ENCODE measurements at regions not wholly inside any gene's neighbourhood (a gene's known extent, or its start where the extent isn't known, plus 50 kb on each side); places are given as distances from the start of the nearest gene placed in this dataset.

DNA sequence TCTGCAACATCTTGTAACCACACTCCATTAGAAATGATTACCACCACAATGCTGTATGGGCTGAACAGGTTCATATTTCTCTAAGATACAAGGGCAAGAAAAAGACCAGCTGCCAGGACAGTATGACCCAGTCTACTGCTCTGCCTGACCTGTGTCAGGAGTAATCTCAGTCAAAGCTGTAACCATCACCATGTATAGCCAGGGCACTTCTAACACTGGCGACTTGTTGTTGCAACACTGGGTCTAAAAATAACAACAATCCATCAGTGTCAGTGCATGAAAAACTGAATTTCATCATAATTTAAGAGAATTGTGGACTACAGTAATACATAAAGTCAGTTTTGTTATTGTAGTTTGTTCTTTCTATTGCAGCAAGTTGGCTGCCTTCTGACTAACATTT lies 738.6 kb upstream of the ADGRB3 start:
- ATAC-seq, result no peak
- Mint-ChIP-seq H3K9me3 (ENCODE audit: insufficient read depth) (peaks cover 10% of the 10 kb centered on the region), H3K27me3 (ENCODE audit: low read depth) (no peaks in the 10 kb centered on the region), H3K4me1 (ENCODE audit: low read depth) (no peaks in the 10 kb centered on the region), H3K27ac (no peak overlapping the region), H3K4me3 (no peak overlapping the region), H3K36me3 (ENCODE audit: low read depth) (no peaks in the 10 kb centered on the region)
- POLR2A ChIA-PET, result no interaction called here
- no peak for DNase-seq
- CTCF ChIA-PET, result no interaction called here

GRCh38 chr6:67889682-67889995 lies 745.4 kb upstream of the ADGRB3 start:
- H3K36me3 Mint-ChIP-seq (ENCODE audit: low read depth), result no peaks in the 10 kb centered on the region
- POLR2A ChIA-PET, result no interaction called here
- H3K9me3 Mint-ChIP-seq (ENCODE audit: insufficient read depth), result peaks cover 12% of the 10 kb centered on the region

DNA sequence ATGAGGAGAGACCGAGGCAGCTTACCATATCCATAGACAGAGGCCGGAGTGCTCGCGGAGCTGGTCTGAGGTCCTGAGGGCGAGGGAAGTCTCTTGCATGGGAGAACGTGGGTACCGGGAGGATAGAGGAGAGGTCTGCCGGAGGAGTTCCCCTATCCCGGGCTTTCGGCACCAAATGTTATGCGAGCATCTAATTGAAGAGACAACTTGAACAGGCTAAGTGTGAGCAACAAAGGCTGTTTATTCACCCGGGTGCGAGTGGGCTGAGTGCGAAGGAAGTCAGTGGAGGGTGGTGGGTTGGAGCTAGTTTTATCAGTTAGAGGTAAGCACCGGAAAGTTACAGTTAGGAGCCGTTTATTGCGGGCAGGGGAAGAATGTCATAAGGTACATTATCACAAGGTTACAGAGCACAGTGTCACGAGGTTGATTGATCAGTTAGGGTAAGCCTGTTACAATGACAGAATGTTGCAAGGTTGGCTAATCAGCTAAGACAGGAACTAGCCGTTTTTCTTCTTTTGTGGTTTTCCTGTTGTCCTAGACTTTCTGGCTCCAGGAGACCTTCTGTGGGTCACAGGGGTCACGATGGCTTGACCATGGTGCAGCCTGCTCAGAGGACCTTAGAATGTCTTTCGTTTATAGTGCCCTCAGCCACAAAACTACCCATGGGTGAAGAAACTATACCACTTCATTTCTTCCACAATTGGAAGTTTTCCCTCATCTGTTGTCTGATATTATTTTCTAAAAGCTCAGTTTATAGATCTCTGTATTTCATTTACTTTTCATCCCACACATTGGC lies 746.0 kb upstream of the ADGRB3 start:
- no peaks in the 10 kb centered on the region for H3K4me1 Mint-ChIP-seq (ENCODE audit: low read depth)
- no peak overlapping the region for H3K4me3 Mint-ChIP-seq
- CTCF ChIA-PET, result no interaction called here
- H3K27ac Mint-ChIP-seq, result no peak overlapping the region
- ATAC-seq (no peak), DNase-seq (no peak)
- POLR2A ChIA-PET, result no interaction called here
- no peaks in the 10 kb centered on the region for H3K27me3 Mint-ChIP-seq (ENCODE audit: low read depth)
- H3K36me3 Mint-ChIP-seq (ENCODE audit: low read depth), result no peaks in the 10 kb centered on the region
- H3K9me3 Mint-ChIP-seq (ENCODE audit: insufficient read depth), result peaks cover 12% of the 10 kb centered on the region

More at GRCh38 chr6:67889682-67889995, 745.4 kb upstream of the ADGRB3 start:
- no peaks in the 10 kb centered on the region for H3K27me3 Mint-ChIP-seq (ENCODE audit: low read depth)
- no peak overlapping the region for H3K4me3 Mint-ChIP-seq
- DNase-seq, result no peak
- H3K27ac Mint-ChIP-seq, result no peak overlapping the region
- CTCF ChIA-PET, result no interaction called here
- no peaks in the 10 kb centered on the region for H3K4me1 Mint-ChIP-seq (ENCODE audit: low read depth)
- ATAC-seq, result no peak

- ChIA-PET CTCF (no interaction called here), POLR2A (no interaction called here)
- no peak for ATAC-seq
- H3K4me3 Mint-ChIP-seq, result no peak overlapping the region
- no peak for DNase-seq
- peaks cover 12% of the 10 kb centered on the region for H3K9me3 Mint-ChIP-seq (ENCODE audit: insufficient read depth)
- H3K27ac Mint-ChIP-seq, result no peak overlapping the region
- no peaks in the 10 kb centered on the region for H3K27me3 Mint-ChIP-seq (ENCODE audit: low read depth)
- H3K36me3 Mint-ChIP-seq (ENCODE audit: low read depth), result no peaks in the 10 kb centered on the region
- H3K4me1 Mint-ChIP-seq (ENCODE audit: low read depth), result no peaks in the 10 kb centered on the region
Measured at GRCh38 chr6:67888546-67888885, 746.6 kb upstream of the ADGRB3 start.

DNA sequence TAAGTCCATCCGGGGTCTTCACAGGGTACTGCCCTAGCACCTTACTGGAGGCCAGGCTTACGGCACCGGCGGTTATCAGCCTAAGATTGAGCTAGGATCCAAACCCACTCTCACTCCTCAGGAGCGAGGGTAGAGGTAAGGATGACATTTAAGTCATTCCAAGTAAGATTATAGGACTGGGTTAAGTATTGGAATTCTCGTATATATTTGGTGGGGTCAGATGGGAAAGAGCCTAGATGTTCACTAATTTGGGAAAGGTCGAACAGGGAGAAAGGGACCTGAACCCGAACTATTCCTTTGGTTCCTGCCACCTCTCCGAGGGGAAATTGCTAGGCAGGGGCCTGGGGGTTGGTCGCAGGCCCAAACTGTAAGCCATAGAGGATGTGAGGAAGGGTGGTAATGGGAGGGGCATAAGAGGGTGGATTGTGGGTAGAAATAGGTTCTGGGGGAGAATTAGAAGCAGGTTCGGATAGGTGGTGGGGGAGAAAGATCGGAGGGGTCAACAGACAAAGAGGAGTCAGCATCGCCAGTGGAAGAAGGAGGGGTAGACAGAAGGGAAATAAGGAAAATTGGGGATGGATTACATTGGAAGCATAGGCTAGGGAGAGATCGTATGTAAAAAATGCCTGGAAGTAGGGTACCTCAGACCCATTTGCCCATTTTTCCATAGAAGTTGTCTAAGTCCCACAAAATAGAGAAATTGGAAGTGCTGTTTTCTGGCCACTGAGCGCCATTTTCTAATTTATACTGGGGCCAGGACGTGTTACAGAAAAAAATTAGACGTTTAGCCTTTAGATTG lies 747.1 kb upstream of the ADGRB3 start:
- Mint-ChIP-seq H3K9me3 (ENCODE audit: insufficient read depth) (peaks cover 12% of the 10 kb centered on the region), H3K4me1 (ENCODE audit: low read depth) (no peaks in the 10 kb centered on the region), H3K27ac (no peak overlapping the region), H3K27me3 (ENCODE audit: low read depth) (no peaks in the 10 kb centered on the region), H3K4me3 (no peak overlapping the region), H3K36me3 (ENCODE audit: low read depth) (no peaks in the 10 kb centered on the region)
- POLR2A ChIA-PET, result no interaction called here
- ATAC-seq (no peak), DNase-seq (no peak)
- CTCF ChIA-PET, result no interaction called here

DNA sequence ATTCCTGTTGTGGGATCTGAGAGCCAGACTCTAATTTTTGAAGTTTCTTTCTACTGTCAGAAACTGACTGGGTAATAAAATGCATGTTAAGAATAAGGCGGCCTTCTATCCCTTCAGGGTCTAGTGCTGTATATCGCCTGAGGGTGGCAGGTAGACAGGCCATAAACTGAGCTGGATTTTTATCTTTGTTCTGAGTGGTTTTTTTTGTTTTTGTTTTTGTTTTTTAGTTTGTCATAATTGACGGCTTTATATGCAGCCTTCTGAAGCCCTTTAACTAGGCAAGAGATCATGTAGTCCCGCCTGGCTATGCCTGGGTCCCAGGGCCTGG lies 747.7 kb upstream of the ADGRB3 start:
- Mint-ChIP-seq H3K36me3 (ENCODE audit: low read depth) (no peaks in the 10 kb centered on the region), H3K4me3 (no peak overlapping the region), H3K4me1 (ENCODE audit: low read depth) (no peaks in the 10 kb centered on the region), H3K27me3 (ENCODE audit: low read depth) (no peaks in the 10 kb centered on the region), H3K27ac (no peak overlapping the region), H3K9me3 (ENCODE audit: insufficient read depth) (peaks cover 12% of the 10 kb centered on the region)
- ChIA-PET POLR2A (no interaction called here), CTCF (no interaction called here)
- ATAC-seq, result no peak
- no peak for DNase-seq

DNA sequence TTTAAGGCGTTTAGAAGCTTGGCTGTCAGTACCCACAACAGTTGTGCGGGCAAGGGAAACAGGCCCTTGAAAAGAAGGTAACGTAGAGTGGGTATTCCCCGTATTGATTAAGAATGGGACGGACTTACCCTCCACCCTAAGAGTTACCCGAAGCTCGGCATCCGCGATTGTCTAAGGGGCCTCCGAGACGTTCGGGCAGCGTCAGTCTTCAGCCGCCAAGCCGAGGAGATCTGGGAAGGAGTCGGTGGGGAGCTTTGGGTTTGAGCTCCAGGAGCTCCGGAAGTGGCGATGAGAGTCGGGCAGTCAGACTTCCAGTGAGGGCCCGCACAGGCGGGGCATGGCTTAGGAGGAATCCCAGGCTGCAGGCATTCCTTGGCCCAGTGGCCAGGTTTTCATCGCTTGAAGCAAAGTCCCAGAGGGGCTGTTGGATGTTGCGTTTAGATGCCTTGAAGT lies 748.2 kb upstream of the ADGRB3 start:
- DNase-seq (no peak), ATAC-seq (no peak)
- Mint-ChIP-seq H3K4me3 (no peak overlapping the region), H3K4me1 (ENCODE audit: low read depth) (no peaks in the 10 kb centered on the region), H3K36me3 (ENCODE audit: low read depth) (no peaks in the 10 kb centered on the region), H3K27me3 (ENCODE audit: low read depth) (no peaks in the 10 kb centered on the region), H3K27ac (no peak overlapping the region), H3K9me3 (ENCODE audit: insufficient read depth) (peaks cover 12% of the 10 kb centered on the region)
- CTCF ChIA-PET, result no interaction called here
- POLR2A ChIA-PET, result no interaction called here

GRCh38 chr6:67886036-67886707 lies 748.9 kb upstream of the ADGRB3 start:
- Mint-ChIP-seq H3K27ac (no peak overlapping the region), H3K4me3 (no peak overlapping the region), H3K4me1 (ENCODE audit: low read depth) (no peaks in the 10 kb centered on the region), H3K9me3 (ENCODE audit: insufficient read depth) (peaks cover 12% of the 10 kb centered on the region), H3K27me3 (ENCODE audit: low read depth) (no peaks in the 10 kb centered on the region), H3K36me3 (ENCODE audit: low read depth) (no peaks in the 10 kb centered on the region)
- POLR2A ChIA-PET, result no interaction called here
- DNase-seq (no peak), ATAC-seq (no peak)
- CTCF ChIA-PET, result no interaction called here

DNA sequence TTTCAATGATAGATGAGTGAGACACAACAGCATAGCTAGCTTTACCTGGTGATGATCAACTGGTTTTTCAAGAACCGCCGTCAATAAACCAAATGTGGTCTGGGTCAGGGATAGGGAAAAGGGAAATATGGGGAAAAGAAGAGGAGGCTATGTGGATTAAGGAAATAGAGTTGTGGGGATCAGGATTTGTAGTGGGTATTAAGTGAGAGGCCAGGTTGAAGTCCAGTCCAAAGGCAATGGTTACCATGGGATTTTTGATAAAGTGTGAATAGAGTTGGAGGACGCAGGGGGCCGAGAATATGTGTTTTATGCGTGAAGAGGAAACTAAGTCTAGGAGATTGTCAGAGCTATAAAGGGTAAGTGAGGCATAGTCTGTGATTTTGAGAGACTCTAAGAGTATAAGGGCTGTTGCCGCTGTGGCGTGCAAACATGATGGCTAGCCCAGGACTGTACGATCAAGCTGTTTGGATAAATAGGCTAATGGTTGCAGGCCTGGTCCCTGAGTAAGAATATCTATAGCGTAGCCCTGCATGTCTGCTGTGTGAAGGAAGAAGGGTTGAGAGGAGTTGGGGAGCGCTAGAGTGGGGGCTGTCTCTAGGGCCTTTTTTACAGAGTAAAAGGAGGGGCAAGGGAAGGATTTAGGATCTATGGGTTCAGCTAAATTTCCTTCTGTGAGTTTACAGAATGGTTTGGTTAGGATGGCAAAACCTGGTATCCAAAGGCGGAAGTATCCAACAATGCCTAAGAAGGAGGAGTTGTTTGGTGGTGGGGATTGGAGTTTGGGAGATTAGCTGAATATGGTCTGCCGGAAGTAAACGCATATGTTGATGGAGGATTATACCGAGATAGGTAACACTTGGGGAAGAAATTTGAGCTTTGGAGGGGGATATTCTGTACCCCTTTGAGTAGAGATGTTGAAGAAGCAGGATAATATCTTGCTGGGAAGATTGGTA lies 749.7 kb upstream of the ADGRB3 start:
- Mint-ChIP-seq H3K27me3 (ENCODE audit: low read depth) (no peaks in the 10 kb centered on the region), H3K27ac (no peak overlapping the region), H3K4me3 (no peak overlapping the region), H3K36me3 (ENCODE audit: low read depth) (no peaks in the 10 kb centered on the region), H3K9me3 (ENCODE audit: insufficient read depth) (peaks cover 12% of the 10 kb centered on the region), H3K4me1 (ENCODE audit: low read depth) (no peaks in the 10 kb centered on the region)
- CTCF ChIA-PET, result no interaction called here
- DNase-seq (no peak), ATAC-seq (no peak)
- POLR2A ChIA-PET, result no interaction called here

GRCh38 chr6:67884442-67884841 lies 750.6 kb upstream of the ADGRB3 start:
- no peaks in the 10 kb centered on the region for H3K36me3 Mint-ChIP-seq (ENCODE audit: low read depth)
- POLR2A ChIA-PET, result no interaction called here
- DNase-seq (no peak), ATAC-seq (no peak)
- H3K27me3 Mint-ChIP-seq (ENCODE audit: low read depth), result no peaks in the 10 kb centered on the region
- H3K4me1 Mint-ChIP-seq (ENCODE audit: low read depth), result no peaks in the 10 kb centered on the region
- no peak overlapping the region for H3K27ac Mint-ChIP-seq
- CTCF ChIA-PET, result no interaction called here
- H3K9me3 Mint-ChIP-seq (ENCODE audit: insufficient read depth), result peaks cover 12% of the 10 kb centered on the region
- no peak overlapping the region for H3K4me3 Mint-ChIP-seq

DNA sequence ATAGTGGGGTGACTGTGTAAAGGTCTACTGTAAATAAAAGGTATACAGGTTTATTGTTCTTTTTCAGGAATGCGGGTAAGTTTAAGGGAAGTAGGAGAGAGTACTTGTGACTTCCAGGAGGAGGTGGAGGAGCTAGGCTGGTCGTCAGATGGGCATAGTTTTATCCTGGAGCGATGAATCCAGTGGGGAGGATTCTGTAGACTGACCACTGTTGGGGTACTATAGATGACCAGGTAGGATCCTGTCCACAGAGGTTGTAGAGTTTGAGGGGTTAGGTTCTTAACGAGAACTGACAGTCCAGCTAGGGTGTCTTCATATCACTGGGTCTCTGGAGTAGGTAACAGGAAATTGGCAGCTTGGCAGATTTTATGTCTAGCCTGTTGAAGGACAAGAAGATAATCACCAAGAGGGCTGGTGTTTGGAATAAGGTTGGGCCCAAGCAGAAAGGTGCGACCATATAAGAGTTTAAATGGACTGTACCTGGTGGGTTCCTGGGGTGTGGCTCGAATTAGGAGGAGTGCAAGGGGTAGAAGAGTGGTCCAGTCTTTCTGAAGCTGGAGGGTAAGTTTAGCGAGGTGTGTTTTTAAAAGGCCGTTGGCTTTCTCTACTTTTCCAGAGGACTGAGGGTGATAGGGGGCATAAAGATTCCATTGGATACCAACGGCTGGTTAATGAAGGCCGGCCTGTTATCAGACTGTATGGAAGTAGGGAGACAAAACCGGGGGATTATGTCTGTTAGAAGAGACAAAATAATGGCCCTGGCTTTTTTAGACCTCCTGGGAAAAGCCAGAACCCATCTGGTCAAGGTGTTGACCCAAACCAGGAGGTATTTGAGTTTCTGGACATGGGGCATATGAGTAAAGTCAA lies 751.3 kb upstream of the ADGRB3 start:
- ChIA-PET POLR2A (no interaction called here), CTCF (interaction anchor here (0.7 kb wide), 1 partner anchor 868 kb away, joined by 3 read pairs; no protein-coding TSS in a partner anchor)
- ATAC-seq, result no peak
- Mint-ChIP-seq H3K27ac (no peak overlapping the region), H3K36me3 (ENCODE audit: low read depth) (no peaks in the 10 kb centered on the region), H3K4me3 (no peak overlapping the region), H3K4me1 (ENCODE audit: low read depth) (no peaks in the 10 kb centered on the region), H3K27me3 (ENCODE audit: low read depth) (no peaks in the 10 kb centered on the region), H3K9me3 (ENCODE audit: insufficient read depth) (peaks cover 12% of the 10 kb centered on the region)
- no peak for DNase-seq
